ENCODE measurements at regions not wholly inside any gene's neighbourhood (a gene's known extent, or its start where the extent isn't known, plus 50 kb on each side); places are given as distances from the start of the nearest gene placed in this dataset.

DNA sequence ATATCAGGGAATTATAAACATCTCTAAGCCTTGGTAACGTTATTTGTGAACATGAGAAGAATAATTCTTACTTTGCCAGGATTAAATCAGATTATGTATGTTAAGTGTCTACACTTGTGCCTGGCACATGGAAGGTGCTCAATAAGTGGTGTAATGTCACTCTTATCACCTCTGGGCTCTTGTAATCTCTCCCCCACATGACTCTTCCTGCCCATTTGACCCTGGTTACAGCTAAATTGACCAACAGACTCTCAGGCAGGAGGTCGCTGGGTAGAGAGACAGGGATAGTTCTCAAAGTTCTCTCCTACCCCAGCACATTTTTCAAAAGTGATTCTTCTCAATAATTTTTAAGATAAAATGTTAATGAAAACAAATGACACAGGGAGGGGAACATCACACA is 137.8 kb upstream of the FRMD6 start (continued):
- TF ChIP-seq, protein P1, sequence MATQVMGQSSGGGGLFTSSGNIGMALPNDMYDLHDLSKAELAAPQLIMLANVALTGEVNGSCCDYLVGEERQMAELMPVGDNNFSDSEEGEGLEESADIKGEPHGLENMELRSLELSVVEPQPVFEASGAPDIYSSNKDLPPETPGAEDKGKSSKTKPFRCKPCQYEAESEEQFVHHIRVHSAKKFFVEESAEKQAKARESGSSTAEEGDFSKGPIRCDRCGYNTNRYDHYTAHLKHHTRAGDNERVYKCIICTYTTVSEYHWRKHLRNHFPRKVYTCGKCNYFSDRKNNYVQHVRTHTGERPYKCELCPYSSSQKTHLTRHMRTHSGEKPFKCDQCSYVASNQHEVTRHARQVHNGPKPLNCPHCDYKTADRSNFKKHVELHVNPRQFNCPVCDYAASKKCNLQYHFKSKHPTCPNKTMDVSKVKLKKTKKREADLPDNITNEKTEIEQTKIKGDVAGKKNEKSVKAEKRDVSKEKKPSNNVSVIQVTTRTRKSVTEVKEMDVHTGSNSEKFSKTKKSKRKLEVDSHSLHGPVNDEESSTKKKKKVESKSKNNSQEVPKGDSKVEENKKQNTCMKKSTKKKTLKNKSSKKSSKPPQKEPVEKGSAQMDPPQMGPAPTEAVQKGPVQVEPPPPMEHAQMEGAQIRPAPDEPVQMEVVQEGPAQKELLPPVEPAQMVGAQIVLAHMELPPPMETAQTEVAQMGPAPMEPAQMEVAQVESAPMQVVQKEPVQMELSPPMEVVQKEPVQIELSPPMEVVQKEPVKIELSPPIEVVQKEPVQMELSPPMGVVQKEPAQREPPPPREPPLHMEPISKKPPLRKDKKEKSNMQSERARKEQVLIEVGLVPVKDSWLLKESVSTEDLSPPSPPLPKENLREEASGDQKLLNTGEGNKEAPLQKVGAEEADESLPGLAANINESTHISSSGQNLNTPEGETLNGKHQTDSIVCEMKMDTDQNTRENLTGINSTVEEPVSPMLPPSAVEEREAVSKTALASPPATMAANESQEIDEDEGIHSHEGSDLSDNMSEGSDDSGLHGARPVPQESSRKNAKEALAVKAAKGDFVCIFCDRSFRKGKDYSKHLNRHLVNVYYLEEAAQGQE (IDR thresholded peaks at IDR 0.05; ENCODE audit: unreplicated experiment), result no peak
- TF ChIP-seq POLR2AphosphoS5 (IDR thresholded peaks at IDR 0.05; ENCODE audit: low read depth) (no peak), JUNB (IDR thresholded peaks at IDR 0.05; ENCODE audit: unreplicated experiment) (no peak), EZH2 (IDR thresholded peaks at IDR 0.05; ENCODE audit: low read depth, unreplicated experiment) (no peak)

GRCh38 chr14:51515611-51516010 is 136.1 kb upstream of the FRMD6 start:
- TF ChIP-seq CREB1 (CRISPR knock-in tag; IDR thresholded peaks at IDR 0.05; ENCODE audit: low read depth) (no peak), JUNB (IDR thresholded peaks at IDR 0.05; ENCODE audit: unreplicated experiment) (no peak), NANOG (IDR thresholded peaks at IDR 0.05; ENCODE audit: borderline replicate concordance) (no peak), STAT1 (IDR thresholded peaks at IDR 0.05; ENCODE audit: unreplicated experiment) (no peak), POLR2AphosphoS5 (IDR thresholded peaks at IDR 0.05; ENCODE audit: low read depth) (no peak)
- TF ChIP-seq, protein P2, sequence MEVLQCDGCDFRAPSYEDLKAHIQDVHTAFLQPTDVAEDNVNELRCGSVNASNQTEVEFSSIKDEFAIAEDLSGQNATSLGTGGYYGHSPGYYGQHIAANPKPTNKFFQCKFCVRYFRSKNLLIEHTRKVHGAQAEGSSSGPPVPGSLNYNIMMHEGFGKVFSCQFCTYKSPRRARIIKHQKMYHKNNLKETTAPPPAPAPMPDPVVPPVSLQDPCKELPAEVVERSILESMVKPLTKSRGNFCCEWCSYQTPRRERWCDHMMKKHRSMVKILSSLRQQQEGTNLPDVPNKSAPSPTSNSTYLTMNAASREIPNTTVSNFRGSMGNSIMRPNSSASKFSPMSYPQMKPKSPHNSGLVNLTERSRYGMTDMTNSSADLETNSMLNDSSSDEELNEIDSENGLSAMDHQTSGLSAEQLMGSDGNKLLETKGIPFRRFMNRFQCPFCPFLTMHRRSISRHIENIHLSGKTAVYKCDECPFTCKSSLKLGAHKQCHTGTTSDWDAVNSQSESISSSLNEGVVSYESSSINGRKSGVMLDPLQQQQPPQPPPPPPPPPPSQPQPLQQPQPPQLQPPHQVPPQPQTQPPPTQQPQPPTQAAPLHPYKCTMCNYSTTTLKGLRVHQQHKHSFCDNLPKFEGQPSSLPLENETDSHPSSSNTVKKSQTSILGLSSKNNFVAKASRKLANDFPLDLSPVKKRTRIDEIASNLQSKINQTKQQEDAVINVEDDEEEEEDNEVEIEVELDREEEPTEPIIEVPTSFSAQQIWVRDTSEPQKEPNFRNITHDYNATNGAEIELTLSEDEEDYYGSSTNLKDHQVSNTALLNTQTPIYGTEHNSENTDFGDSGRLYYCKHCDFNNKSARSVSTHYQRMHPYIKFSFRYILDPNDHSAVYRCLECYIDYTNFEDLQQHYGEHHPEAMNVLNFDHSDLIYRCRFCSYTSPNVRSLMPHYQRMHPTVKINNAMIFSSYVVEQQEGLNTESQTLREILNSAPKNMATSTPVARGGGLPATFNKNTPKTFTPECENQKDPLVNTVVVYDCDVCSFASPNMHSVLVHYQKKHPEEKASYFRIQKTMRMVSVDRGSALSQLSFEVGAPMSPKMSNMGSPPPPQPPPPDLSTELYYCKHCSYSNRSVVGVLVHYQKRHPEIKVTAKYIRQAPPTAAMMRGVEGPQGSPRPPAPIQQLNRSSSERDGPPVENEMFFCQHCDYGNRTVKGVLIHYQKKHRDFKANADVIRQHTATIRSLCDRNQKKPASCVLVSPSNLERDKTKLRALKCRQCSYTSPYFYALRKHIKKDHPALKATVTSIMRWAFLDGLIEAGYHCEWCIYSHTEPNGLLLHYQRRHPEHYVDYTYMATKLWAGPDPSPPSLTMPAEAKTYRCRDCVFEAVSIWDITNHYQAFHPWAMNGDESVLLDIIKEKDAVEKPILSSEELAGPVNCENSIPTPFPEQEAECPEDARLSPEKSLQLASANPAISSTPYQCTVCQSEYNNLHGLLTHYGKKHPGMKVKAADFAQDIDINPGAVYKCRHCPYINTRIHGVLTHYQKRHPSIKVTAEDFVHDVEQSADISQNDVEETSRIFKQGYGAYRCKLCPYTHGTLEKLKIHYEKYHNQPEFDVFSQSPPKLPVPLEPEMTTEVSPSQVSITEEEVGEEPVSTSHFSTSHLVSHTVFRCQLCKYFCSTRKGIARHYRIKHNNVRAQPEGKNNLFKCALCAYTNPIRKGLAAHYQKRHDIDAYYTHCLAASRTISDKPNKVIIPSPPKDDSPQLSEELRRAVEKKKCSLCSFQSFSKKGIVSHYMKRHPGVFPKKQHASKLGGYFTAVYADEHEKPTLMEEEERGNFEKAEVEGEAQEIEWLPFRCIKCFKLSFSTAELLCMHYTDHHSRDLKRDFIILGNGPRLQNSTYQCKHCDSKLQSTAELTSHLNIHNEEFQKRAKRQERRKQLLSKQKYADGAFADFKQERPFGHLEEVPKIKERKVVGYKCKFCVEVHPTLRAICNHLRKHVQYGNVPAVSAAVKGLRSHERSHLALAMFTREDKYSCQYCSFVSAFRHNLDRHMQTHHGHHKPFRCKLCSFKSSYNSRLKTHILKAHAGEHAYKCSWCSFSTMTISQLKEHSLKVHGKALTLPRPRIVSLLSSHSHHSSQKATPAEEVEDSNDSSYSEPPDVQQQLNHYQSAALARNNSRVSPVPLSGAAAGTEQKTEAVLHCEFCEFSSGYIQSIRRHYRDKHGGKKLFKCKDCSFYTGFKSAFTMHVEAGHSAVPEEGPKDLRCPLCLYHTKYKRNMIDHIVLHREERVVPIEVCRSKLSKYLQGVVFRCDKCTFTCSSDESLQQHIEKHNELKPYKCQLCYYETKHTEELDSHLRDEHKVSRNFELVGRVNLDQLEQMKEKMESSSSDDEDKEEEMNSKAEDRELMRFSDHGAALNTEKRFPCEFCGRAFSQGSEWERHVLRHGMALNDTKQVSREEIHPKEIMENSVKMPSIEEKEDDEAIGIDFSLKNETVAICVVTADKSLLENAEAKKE (CRISPR knock-in tag; IDR thresholded peaks at IDR 0.05), result no peak
- TF ChIP-seq, protein P1 (IDR thresholded peaks at IDR 0.05; ENCODE audit: unreplicated experiment), result no peak
- TF ChIP-seq, protein P3, sequence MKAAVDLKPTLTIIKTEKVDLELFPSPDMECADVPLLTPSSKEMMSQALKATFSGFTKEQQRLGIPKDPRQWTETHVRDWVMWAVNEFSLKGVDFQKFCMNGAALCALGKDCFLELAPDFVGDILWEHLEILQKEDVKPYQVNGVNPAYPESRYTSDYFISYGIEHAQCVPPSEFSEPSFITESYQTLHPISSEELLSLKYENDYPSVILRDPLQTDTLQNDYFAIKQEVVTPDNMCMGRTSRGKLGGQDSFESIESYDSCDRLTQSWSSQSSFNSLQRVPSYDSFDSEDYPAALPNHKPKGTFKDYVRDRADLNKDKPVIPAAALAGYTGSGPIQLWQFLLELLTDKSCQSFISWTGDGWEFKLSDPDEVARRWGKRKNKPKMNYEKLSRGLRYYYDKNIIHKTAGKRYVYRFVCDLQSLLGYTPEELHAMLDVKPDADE (IDR thresholded peaks at IDR 0.05), result no peak

More at GRCh38 chr14:51515611-51516010, 136.1 kb upstream of the FRMD6 start:
- no peak for DNase-seq (ENCODE audit: low spot score)
- H3K27me3 ChIP-seq (ENCODE audit: insufficient read depth), result no peaks in the 10 kb centered on the region
- H3K9me2 ChIP-seq (ENCODE audit: insufficient read depth), result peaks cover 15% of the 10 kb centered on the region
- H3K4me3 Mint-ChIP-seq, result no peak overlapping the region
- no peak overlapping the region for H3K27ac ChIP-seq (ENCODE audit: low read depth)
- H3F3A ChIP-seq (replicated peaks; ENCODE audit: low read depth), result no peaks in the 10 kb centered on the region
- no peaks in the 10 kb centered on the region for H3K79me2 ChIP-seq (replicated peaks; ENCODE audit: insufficient read depth)
- peaks cover 4% of the 10 kb centered on the region for H3K27me3 Mint-ChIP-seq (ENCODE audit: insufficient read depth, low read depth, poor library complexity)
- no peak overlapping the region for H2AFZ ChIP-seq
- no peaks in the 10 kb centered on the region for H4K20me1 ChIP-seq (replicated peaks; ENCODE audit: insufficient read depth)
- no peaks in the 10 kb centered on the region for H3K36me3 ChIP-seq (ENCODE audit: insufficient read depth)
- no peaks in the 10 kb centered on the region for H3K9me3 Mint-ChIP-seq
- H3K4me3 ChIP-seq, result no peak overlapping the region
- H3K4me1 ChIP-seq (ENCODE audit: insufficient read depth), result no peaks in the 10 kb centered on the region
- H3K4me1 Mint-ChIP-seq, result peaks cover 3% of the 10 kb centered on the region; the same call in 1 of the 3 replicates
- no peaks in the 10 kb centered on the region for H3K36me3 Mint-ChIP-seq (ENCODE audit: low read depth)
- no peak for ATAC-seq
- H3K4me2 ChIP-seq, result no peak overlapping the region
- no peak overlapping the region for H3K27ac Mint-ChIP-seq
